Gastroesophageal sphincter (tissue), 4 donors: ENCODE measurements at regions not wholly inside any gene's neighbourhood (a gene's known extent, or its start where the extent isn't known, plus 50 kb on each side); places are given as distances from the start of the nearest gene placed in this dataset.

Source experiments
- ATAC-seq: fragments of 150-250 bp; one replicate; pipeline ENCODE4 v1.9.1; 2016; ENCODE audit warnings: mild to moderate bottlenecking, moderate library complexity
- H3K27ac ChIP-seq, 4 donors: fragments of 200-600 bp; sonication (generic) in 3 of 4; 1 replicate in 3 of 4; 2 replicates in 1 of 4; pipeline ENCODE4 v1.5.1; 2016 to 2019
- H3K27me3 ChIP-seq: fragments of 200-600 bp; sonication (generic); one replicate; pipeline ENCODE4 v1.5.1; 2019
- H3K36me3 ChIP-seq, 2 donors: fragments of 200-600 bp; sonication (generic); one replicate each; pipeline ENCODE4 v1.5.1; 2019; ENCODE audit warnings: control low read depth in 1 of 2
- H3K4me1 ChIP-seq, 3 donors: fragments of 200-600 bp; sonication (generic); 1 replicate in 2 of 3; 2 replicates in 1 of 3; pipeline ENCODE4 v1.5.1; 2016 to 2019; ENCODE audit warnings: control low read depth in 2 of 3
- H3K4me3 ChIP-seq, 2 donors: fragments of 200-600 bp; sonication (generic); one replicate each; pipeline ENCODE4 v1.5.1; 2019; ENCODE audit warnings: mild to moderate bottlenecking in 1 of 2, moderate library complexity in 1 of 2
- H3K9me3 ChIP-seq, 3 donors: fragments of 200-600 bp; sonication (generic); one replicate each; pipeline ENCODE4 v1.5.1; 2017 to 2019; ENCODE audit warnings: control low read depth in 2 of 3
- CTCF ChIP-seq, 4 experiments: fragments of 200-600 bp in 2 of 4; fragments of 450-650 bp in 2 of 4; sonication (generic) in 1 of 4; IDR thresholded peaks; one replicate each; pipeline ENCODE4 v1.5.1; 2017 to 2019; ENCODE audit warnings: antibody characterized with exemption in 4 of 4, mild to moderate bottlenecking in 2 of 4, moderate library complexity in 2 of 4
- EP300 ChIP-seq: sonication (generic); formaldehyde crosslinking; IDR thresholded peaks from one replicate; pipeline ENCODE4 v1.6.1; 2017; ENCODE audit warnings: antibody characterized with exemption, mild to moderate bottlenecking
- POLR2A ChIP-seq, 2 donors: fragments of 450-650 bp; IDR thresholded peaks; one replicate each; pipeline ENCODE4 v1.6.1; 2017; ENCODE audit warnings: antibody characterized with exemption in 2 of 2, mild to moderate bottlenecking in 2 of 2, moderate library complexity in 1 of 2
- POLR2AphosphoS5 ChIP-seq: sonication (generic); formaldehyde crosslinking; IDR thresholded peaks from one replicate; pipeline ENCODE4 v1.6.1; 2017; ENCODE audit warnings: antibody characterized with exemption
- WGBS, 2 donors: methylation state at CpG; one replicate each; pipeline ENCODE4 v1.1.5; 2018; ENCODE audit warnings: low coverage in 1 of 2; 5-methylcytosine and 5-hydroxymethylcytosine counted together

- peaks cover 30% of the 10 kb centered on the region for H3K27me3 ChIP-seq
- no peaks in the 10 kb centered on the region for H3K9me3 ChIP-seq
- no peak overlapping the region for H3K27ac ChIP-seq
- WGBS, 2 donors = 72% methylated on average over 2 of the region's 21 CpGs; no CpG with 5 or more reads in 1 of the 2 donors
- no peak for ATAC-seq
- no peak overlapping the region for H3K4me3 ChIP-seq
- no peaks in the 10 kb centered on the region for H3K4me1 ChIP-seq
- TF ChIP-seq POLR2A (IDR thresholded peaks at IDR 0.05) (no peak), EP300 (no peak), CTCF (IDR thresholded peaks at IDR 0.05) (no peak)
- H3K36me3 ChIP-seq = no peaks in the 10 kb centered on the region
Observed at GRCh38 chr13:111622051-111622531, 301.6 kb downstream of the TEX29 start.

DNA sequence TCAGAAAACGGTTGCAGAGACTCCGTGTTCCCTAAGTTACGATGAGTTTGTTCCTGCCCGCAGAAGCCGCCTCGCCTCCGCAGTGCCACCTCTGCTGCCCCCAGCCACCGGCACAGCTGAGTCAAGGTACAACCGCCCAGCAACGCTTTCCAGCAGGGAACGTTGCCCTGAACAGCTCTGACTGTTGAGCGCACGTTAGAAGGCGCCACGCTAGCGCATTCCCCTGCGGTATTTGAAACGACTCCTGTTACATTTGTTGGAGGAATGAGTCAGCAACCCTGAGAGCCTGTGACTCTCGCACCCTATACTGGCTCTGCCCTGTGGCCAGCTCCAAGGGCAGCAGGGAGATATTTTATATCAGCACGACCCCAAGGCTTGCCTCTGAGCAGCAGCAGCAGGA is 302.8 kb downstream of the TEX29 start:
- Histone ChIP-seq H3K27me3 (peaks cover 31% of the 10 kb centered on the region), H3K36me3 (no peaks in the 10 kb centered on the region), H3K9me3 (no peaks in the 10 kb centered on the region), H3K4me3 (no peak overlapping the region), H3K27ac (no peak overlapping the region), H3K4me1 (no peaks in the 10 kb centered on the region)
- 80 to 94% methylated on average over 1 to 6 of the region's 20 CpGs for WGBS, 2 donors
- no peak for TF ChIP-seq POLR2AphosphoS5
- TF ChIP-seq CTCF (IDR thresholded peaks at IDR 0.05) = no peak
- TF ChIP-seq POLR2A (IDR thresholded peaks at IDR 0.05) = no peak
- TF ChIP-seq EP300 = no peak
- ATAC-seq = no peak

- Histone ChIP-seq H3K27ac (no peak overlapping the region), H3K36me3 (no peaks in the 10 kb centered on the region), H3K4me3 (no peak overlapping the region), H3K4me1 (no peaks in the 10 kb centered on the region), H3K9me3 (no peaks in the 10 kb centered on the region), H3K27me3 (peaks cover 28% of the 10 kb centered on the region)
- no peak for ATAC-seq
- 79 to 85% methylated on average over 19 to 22 of the region's 28 CpGs for WGBS, 2 donors
- no peak for TF ChIP-seq CTCF (IDR thresholded peaks at IDR 0.05)
- no peak for TF ChIP-seq POLR2A (IDR thresholded peaks at IDR 0.05)
- TF ChIP-seq POLR2AphosphoS5 = no peak
- TF ChIP-seq EP300 = no peak
Observed at GRCh38 chr13:111623743-111624505, 303.5 kb downstream of the TEX29 start.

DNA sequence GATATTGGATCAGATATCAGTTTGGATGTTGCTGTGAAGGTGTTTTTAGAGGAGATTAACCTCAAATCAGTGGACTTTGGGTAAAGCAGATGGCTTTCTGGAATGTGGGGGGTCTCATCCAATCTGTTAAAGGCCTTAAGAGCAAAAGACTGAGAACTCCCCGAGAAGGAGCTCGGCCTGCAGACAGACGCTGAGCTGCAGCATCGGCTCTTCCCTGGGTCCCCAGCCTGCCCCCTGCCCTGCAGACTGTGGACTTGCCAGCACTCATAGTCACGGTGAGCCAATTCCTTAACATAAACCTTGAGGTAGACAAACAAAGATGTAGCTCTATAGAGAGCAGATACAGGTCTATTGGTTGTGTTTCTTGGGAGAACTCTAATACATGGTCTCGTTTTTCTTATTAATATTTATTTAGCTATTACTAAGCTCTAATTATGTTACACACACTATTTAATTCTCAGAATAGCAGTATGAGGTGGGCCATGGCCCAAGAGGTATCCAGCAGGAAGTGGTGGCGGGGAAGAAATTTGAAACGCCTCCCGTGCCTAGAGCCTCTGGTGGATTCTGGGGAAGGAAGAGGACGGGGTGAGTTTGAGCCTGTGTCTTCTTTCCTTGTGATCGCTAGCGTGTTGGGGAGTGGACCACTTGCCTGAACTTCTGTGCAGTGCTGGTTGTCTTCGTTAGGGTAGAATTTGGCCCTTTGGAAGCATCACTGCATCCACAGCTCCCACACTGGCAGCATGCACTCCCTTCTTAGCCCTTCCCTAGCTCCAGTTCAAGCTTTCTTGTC is 305.3 kb downstream of the TEX29 start:
- WGBS, 2 donors = 76 to 83% methylated on average over 6 to 10 of the region's 13 CpGs

More for the DNA sequence above, 305.3 kb downstream of the TEX29 start:
- peaks cover 22% of the 10 kb centered on the region for H3K27me3 ChIP-seq
- H3K9me3 ChIP-seq = no peaks in the 10 kb centered on the region
- H3K4me3 ChIP-seq = no peak overlapping the region
- TF ChIP-seq POLR2A (IDR thresholded peaks at IDR 0.05) (no peak), EP300 (no peak), POLR2AphosphoS5 (no peak), CTCF (IDR thresholded peaks at IDR 0.05) (no peak)
- H3K27ac ChIP-seq = no peak overlapping the region
- H3K36me3 ChIP-seq = no peaks in the 10 kb centered on the region
- ATAC-seq = no peak
- no peaks in the 10 kb centered on the region for H3K4me1 ChIP-seq
